KG1 (cell line): ENCODE measurements at regions not wholly inside any gene's neighbourhood (a gene's known extent, or its start where the extent isn't known, plus 50 kb on each side); places are given as distances from the start of the nearest gene placed in this dataset.

Source experiments
- DNase-seq: peaks from one replicate; lab custom pipeline; 2025; lab: John Stamatoyannopoulos, UW

DNA sequence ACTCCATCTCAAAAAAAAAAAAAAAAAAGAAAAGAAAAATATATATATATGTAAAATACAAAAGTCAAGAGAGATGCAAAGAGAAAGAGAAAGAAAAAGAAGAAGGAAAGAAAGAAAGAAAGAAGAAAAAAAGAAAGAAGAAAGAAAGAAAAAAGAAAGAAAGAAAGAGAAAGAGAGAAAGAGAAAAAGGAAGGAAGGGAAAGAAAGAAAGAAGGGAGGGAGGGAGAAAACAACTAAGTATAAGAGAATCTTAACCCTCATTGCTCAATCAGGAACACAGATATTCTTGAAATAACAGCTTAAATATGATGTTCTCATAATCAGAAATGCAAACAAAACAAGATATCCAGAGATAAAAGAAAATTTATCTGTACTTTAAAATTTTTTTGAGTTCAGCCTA is 54.4 kb upstream of the MARCKS start:
- DNase-seq: no peak

DNA sequence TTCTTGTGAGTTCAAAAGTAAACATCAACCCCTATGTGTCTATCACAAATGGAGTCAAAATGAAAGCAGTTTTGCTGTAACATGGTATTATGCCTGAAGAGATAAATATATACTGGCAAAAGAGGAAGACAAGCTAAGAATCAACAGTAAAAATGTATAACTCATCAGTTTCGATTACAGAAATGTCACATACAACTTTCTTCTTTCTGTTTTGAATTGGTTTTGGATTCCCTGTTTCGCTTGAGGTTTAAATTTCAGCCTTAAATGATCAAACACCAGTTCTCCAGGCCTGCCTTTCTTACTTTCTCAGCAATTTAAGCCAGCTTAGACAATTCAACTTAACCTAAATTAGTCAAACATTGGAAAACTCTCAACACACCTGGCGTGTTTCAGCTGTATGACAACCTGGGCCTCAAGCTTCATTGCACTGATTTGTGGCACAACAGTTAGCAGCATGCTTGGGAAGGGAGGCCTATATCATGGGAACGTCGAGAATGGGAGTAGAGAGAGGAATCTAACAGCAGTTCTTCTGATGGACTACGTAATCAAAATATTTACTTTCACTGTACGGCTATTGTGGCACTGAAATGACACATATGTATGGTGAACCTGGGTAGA is 51.9 kb upstream of the MARCKS start:
- DNase-seq: no peak

DNA sequence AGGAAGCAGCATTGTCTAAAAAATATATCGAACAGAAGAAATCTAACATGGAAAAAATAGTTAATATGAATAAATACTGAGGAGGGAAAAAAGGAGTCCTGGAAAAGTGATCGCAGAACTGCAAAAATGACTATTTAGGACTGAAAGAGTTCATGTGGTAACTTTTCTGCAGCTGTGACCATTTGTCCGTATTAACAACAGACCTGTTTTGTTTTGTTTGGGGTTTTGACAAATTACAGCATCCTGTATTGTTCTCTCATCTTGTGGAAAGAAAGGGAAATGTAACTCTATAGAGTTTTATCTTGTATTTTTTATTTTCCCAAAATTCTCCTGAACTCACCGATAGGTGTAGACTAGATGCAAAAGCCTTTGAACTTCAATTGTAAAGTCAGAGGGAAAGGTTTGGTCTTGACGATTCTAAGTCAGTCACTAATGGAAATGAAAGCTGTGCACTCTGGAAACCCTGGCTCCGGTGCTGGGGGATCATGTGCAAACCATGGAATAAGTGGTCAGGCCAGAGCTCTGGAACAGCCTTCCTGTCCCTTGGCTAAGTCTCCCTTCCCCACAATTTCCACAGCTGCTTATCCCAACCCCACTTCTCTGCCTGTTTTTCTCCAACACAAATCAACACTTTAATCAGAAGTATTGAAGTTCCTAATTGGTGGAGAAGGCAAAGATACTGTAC is 51.2 kb upstream of the MARCKS start:
- no peak for DNase-seq
